RWPE1 (cell line): ENCODE measurements at regions not wholly inside any gene's neighbourhood (a gene's known extent, or its start where the extent isn't known, plus 50 kb on each side); places are given as distances from the start of the nearest gene placed in this dataset.
A peak's percentile ranks its signal among the peaks of the same experiment; 100 is the strongest.

ENCODE experiments used
- CTCF ChIA-PET: fragments of 350-600 bp; sonication (Branson Sonifier 250); formaldehyde crosslinking; extraction: SDS; loops from one replicate; lab custom pipeline; 2021; lab: Yijun Ruan, JAX
- POLR2A ChIA-PET: fragments of 400-600 bp; formaldehyde crosslinking; extraction: SDS; loops from one replicate; lab custom pipeline; 2020; ENCODE audit warnings: antibody characterized with exemption; ENCODE audit not compliant: low non-redundant PET; lab: Yijun Ruan, JAX
- DNase-seq: peaks from one replicate; pipeline ENCODE4 v3.0.0; 2012; ENCODE audit warnings: low spot score
- H3K27ac ChIP-seq: fragments of 450-650 bp; 2 replicates; pipeline ENCODE4 v1.5.1; 2017
- TF ChIP-seq, protein P1 (sequence below): fragments of 450-650 bp; conservative IDR thresholded peaks from 2 replicates; pipeline ENCODE4 v1.5.1; 2017; ENCODE audit warnings: low read depth, mild to moderate bottlenecking

DNA sequence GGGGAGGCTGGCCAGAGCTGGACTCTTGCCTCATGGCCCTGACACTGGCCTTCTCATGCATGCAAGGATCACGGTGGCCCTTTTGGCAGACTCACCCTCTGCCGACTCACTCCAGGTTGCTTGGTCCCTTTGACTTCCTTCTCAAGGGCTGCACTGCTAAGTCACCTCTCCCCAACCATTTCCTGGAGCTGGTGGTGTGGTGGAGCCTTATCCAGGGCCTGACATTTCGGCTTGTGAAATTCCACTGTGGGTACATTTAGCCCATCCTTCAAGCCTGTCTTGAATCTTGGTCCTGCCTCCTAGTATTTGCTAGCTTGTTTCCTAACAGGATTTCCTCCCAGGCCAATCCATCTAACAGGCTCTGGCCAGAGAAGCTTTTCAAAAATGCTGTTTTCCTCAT is 52.6 kb upstream of the JUN start:
- CTCF ChIA-PET = interaction anchor here (0.7 kb wide), 1 partner anchor 21 kb away, joined by 3 read pairs; no protein-coding TSS in a partner anchor
- POLR2A ChIA-PET = no interaction called here

DNA sequence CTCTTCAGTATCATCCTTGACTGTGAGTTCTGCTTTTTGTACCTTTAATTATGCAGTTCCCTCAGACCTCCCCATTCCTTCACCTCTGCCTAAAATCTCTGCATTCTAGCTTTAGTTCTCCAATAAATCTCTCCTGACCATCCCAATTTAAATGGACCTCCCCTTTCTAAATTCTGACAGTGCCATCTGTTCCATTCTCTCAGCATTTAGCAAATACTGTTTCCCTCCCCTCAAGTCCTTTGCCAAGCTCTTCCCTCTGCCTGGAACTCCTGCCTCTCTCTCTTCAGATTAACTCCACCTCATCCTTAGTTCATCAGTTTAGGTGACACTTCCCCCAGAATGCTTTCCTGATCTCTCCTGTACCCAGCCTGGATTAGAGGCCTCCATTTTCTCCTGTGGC is 54.0 kb upstream of the JUN start:
- no peak overlapping the region for H3K27ac ChIP-seq
- CTCF ChIA-PET = no interaction called here
- no peak for DNase-seq
- TF ChIP-seq, protein P1, sequence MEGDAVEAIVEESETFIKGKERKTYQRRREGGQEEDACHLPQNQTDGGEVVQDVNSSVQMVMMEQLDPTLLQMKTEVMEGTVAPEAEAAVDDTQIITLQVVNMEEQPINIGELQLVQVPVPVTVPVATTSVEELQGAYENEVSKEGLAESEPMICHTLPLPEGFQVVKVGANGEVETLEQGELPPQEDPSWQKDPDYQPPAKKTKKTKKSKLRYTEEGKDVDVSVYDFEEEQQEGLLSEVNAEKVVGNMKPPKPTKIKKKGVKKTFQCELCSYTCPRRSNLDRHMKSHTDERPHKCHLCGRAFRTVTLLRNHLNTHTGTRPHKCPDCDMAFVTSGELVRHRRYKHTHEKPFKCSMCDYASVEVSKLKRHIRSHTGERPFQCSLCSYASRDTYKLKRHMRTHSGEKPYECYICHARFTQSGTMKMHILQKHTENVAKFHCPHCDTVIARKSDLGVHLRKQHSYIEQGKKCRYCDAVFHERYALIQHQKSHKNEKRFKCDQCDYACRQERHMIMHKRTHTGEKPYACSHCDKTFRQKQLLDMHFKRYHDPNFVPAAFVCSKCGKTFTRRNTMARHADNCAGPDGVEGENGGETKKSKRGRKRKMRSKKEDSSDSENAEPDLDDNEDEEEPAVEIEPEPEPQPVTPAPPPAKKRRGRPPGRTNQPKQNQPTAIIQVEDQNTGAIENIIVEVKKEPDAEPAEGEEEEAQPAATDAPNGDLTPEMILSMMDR = no peak
- POLR2A ChIA-PET = no interaction called here

More for the DNA sequence above, 52.6 kb upstream of the JUN start:
- H3K27ac ChIP-seq = no peak overlapping the region
- TF ChIP-seq, protein P1 = no peak
- DNase-seq = no peak

DNA sequence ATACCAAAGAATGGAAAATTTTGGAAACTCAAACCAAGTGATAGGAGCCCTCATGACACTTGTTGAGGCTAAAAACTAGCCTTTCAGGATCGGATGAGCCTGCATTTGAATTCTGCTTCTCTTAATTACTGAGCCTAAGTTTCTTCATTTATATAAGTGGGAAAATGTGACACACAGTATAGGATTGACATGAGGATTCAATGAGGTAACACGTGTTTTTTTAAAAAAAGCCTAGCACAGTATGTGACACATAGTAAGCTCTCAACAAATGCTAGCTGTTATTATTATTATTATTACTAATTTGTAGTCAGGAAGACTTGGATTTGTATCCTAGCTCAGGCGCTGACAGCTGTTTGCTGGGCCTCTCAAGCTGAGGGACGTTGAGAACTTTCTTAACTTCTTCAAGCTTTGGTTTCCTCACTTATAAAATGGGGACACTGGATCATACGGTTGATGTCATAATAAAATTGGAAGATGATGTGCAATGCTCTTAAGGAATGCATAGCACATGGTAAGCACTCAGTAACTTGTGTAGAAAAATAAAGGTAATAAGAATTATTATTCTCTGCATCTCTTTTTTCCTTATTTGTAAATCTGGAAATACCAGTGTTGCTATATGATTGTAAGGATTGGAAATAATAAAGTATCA is 55.4 kb upstream of the JUN start:
- CTCF ChIA-PET = interaction anchor here (0.7 kb wide), 1 partner anchor 475 kb away, joined by 4 read pairs; no protein-coding TSS in a partner anchor
- POLR2A ChIA-PET = no interaction called here
- DNase-seq = no peak
- TF ChIP-seq, protein P1 = no peak
- H3K27ac ChIP-seq = no peak overlapping the region

DNA sequence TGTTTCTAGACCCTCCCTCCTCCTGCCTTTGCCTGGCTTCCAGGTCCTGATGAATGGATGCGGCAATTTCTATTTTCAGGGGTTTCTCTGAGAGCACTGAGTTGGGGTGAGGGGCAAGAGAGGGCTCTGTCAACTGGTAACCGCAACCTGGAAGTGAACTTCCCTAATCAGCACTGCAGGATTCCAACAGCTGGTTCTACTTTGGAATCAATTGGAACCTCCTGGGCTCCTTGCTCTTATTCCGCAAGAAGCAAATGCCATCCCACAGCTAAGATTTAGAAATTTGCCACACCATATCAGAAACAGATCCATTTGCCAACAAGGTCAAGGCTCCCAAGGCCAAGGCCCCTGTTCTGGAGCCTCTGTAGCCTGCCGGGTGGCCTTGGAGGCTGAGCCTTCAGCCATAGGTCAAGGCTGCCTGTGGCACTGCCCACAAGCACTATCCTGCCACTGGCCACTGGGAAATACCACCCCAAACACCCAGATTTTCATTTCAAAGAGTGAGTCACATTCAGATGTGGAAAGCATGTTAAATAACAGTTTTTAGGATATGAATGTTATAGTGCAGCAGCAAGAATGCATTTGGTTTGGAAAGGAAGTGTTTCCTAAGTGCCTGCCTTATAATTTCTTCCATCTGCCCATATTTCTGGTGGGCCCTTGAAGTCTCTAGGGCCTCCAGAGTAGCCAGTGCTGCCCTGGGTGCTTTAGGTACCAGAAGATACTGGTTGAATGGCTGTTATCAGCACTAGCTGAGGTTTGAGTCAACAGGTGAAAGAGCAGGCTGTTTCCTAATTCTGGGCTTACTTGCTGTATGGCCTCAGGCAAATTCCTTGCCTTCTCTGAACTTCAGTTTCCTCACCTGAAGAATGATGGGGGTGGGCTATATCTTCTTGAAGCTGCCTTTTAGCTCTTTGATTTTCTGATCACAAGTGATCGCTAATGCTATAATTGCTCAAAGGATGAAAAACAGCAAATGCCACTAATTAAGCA is 56.3 kb upstream of the JUN start:
- CTCF ChIA-PET = interaction anchor here (0.5 to 0.7 kb wide), 2 partner anchors 65 to 476 kb away, joined by 3 to 4 read pairs; no protein-coding TSS in a partner anchor
- DNase-seq = peak; percentile 17

DNA sequence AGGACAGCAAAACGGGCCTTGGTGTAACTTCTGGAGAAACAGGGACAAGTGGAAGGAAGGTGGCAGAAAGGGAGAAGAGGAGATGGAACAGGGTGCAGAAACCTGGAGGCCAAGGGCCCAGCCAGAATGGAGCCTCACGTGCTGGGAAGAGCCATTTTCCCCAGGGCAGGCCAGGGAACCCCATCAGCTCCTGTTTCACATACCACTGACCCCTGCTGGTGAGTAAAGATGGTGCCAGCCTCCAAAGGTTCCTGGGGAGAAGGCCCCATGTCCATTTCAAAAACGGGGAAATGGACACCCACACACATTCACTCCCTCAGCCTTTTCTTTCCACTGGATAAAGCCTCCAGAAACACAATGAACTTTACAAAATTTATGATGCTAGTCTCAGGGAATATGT is 57.6 kb upstream of the JUN start:
- TF ChIP-seq, protein P1 = no peak
- H3K27ac ChIP-seq = no peak overlapping the region
- no peak for DNase-seq
- ChIA-PET CTCF (interaction anchor here (0.7 kb wide), 1 partner anchor 219 kb away, joined by 4 read pairs; no protein-coding TSS in a partner anchor), POLR2A (no interaction called here)

More for the DNA sequence above, 56.3 kb upstream of the JUN start:
- no peak overlapping the region for H3K27ac ChIP-seq
- TF ChIP-seq, protein P1 = no peak
- POLR2A ChIA-PET = no interaction called here

DNA sequence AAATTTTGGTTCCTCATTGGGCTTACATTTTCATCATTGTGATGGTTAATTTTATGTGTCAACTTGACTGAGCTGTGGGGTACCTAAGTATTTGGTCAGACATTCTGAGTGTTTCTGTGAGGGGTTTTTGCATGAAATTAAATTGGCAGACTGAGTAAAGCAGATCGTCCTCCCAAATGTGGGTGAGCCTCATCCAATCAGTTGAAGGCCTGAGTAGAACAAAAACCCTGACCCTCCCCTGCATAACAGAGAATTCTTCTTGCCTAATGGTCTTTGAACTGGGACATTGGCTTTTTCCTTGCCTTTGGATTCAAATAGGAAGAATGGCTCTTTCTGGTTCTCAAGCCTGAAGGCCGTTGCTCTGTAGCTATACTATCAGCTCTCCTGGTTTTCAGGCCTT is 59.1 kb upstream of the JUN start:
- DNase-seq = no peak
- CTCF ChIA-PET = no interaction called here
- no peak overlapping the region for H3K27ac ChIP-seq
- TF ChIP-seq, protein P1 = no peak
- POLR2A ChIA-PET = no interaction called here
